ENCODE measurements at regions not wholly inside any gene's neighbourhood (a gene's known extent, or its start where the extent isn't known, plus 50 kb on each side); places are given as distances from the start of the nearest gene placed in this dataset.

GRCh38 chr13:90436697-90437096 is 910.8 kb upstream of the MIR17HG start:
- Histone ChIP-seq H3K4me3 (no peak overlapping the region), H3K9me3 (no peaks in the 10 kb centered on the region), H3K27ac (no peak overlapping the region), H3K4me1 (ENCODE audit: insufficient read depth) (no peaks in the 10 kb centered on the region), H3K27me3 (no peaks in the 10 kb centered on the region), H3K36me3 (no peaks in the 10 kb centered on the region)
- intact Hi-C loops (cut with DNase I): no loop called here
- DNase-seq: no peak
- WGBS, 3 donors: 91 to 94% (median 92%) methylated on average over 4 of the region's 4 CpGs
- TF ChIP-seq EP300 (IDR thresholded peaks at IDR 0.05): no peak
- TF ChIP-seq POLR2A (IDR thresholded peaks at IDR 0.05): no peak
- no peak for TF ChIP-seq CTCF (IDR thresholded peaks at IDR 0.05)

- WGBS, 3 donors: 66 to 87% (median 84%) methylated on average over 3 of the region's 3 CpGs
- Histone ChIP-seq H3K4me1 (ENCODE audit: insufficient read depth) (no peaks in the 10 kb centered on the region), H3K36me3 (no peaks in the 10 kb centered on the region), H3K27me3 (no peaks in the 10 kb centered on the region), H3K9me3 (no peaks in the 10 kb centered on the region), H3K27ac (no peak overlapping the region), H3K4me3 (no peak overlapping the region)
- intact Hi-C loops (cut with DNase I): no loop called here
- no peak for DNase-seq
- TF ChIP-seq CTCF (IDR thresholded peaks at IDR 0.05): no peak
- TF ChIP-seq EP300 (IDR thresholded peaks at IDR 0.05): no peak
- TF ChIP-seq POLR2A (IDR thresholded peaks at IDR 0.05): no peak
Measured at GRCh38 chr13:90438576-90438975, 908.9 kb upstream of the MIR17HG start.

GRCh38 chr13:90443268-90443667 is 904.2 kb upstream of the MIR17HG start:
- TF ChIP-seq EP300 (IDR thresholded peaks at IDR 0.05) (no peak), POLR2A (IDR thresholded peaks at IDR 0.05) (no peak), CTCF (IDR thresholded peaks at IDR 0.05) (no peak)
- no peaks in the 10 kb centered on the region for H3K9me3 ChIP-seq
- no peaks in the 10 kb centered on the region for H3K27me3 ChIP-seq
- WGBS, 3 donors: 87 to 91% (median 90%) methylated on average over 3 of the region's 3 CpGs
- H3K4me3 ChIP-seq: no peak overlapping the region
- DNase-seq: no peak
- no peaks in the 10 kb centered on the region for H3K4me1 ChIP-seq (ENCODE audit: insufficient read depth)
- H3K36me3 ChIP-seq: no peaks in the 10 kb centered on the region
- no peak overlapping the region for H3K27ac ChIP-seq
- intact Hi-C loops (cut with DNase I): no loop called here

- DNase-seq: no peak
- no peaks in the 10 kb centered on the region for H3K4me1 ChIP-seq (ENCODE audit: insufficient read depth)
- TF ChIP-seq POLR2A (IDR thresholded peaks at IDR 0.05) (no peak), EP300 (IDR thresholded peaks at IDR 0.05) (no peak), CTCF (IDR thresholded peaks at IDR 0.05) (no peak)
- no peak overlapping the region for H3K27ac ChIP-seq
- no peaks in the 10 kb centered on the region for H3K36me3 ChIP-seq
- H3K4me3 ChIP-seq: no peak overlapping the region
- H3K27me3 ChIP-seq: no peaks in the 10 kb centered on the region
- no peaks in the 10 kb centered on the region for H3K9me3 ChIP-seq
- intact Hi-C loops (cut with DNase I): no loop called here
- 82 to 85% (median 83%) methylated on average over 1 of the region's 1 CpG for WGBS, 3 donors
Measured at GRCh38 chr13:90444232-90444631, 903.3 kb upstream of the MIR17HG start.

- 2 to 9% (median 4%) methylated on average over 2 of the region's 2 CpGs for WGBS, 3 donors
- Histone ChIP-seq H3K27me3 (no peaks in the 10 kb centered on the region), H3K4me3 (no peak overlapping the region), H3K4me1 (ENCODE audit: insufficient read depth) (no peaks in the 10 kb centered on the region), H3K36me3 (no peaks in the 10 kb centered on the region), H3K27ac (no peak overlapping the region), H3K9me3 (no peaks in the 10 kb centered on the region)
- intact Hi-C loops (cut with DNase I): no loop called here
- TF ChIP-seq POLR2A (IDR thresholded peaks at IDR 0.05) (no peak), CTCF (IDR thresholded peaks at IDR 0.05) (no peak), EP300 (IDR thresholded peaks at IDR 0.05) (no peak)
- DNase-seq: no peak
Measured at GRCh38 chr13:90445179-90445578, 902.3 kb upstream of the MIR17HG start.

Data from ovary (tissue), 7 donors.